Activated CD8-positive, alpha-beta T cell treated with anti-CD3 and anti-CD28 coated beads for 36 hours (primary cell): ENCODE measurements at regions not wholly inside any gene's neighbourhood (a gene's known extent, or its start where the extent isn't known, plus 50 kb on each side); places are given as distances from the start of the nearest gene placed in this dataset.
"Not testable (repeated sequence)": the region's sequence is repeated elsewhere in the genome, so short reads cannot be mapped to it uniquely, and the experiment has no call there.

Source experiments
- ATAC-seq: fragments of 200-7000 bp; cut with Tn5 transposase; one replicate; pipeline ENCODE4 v1.10.0; 2021; ENCODE audit warnings: mild to moderate bottlenecking, moderate library complexity
- CTCF ChIA-PET: fragments of 350-600 bp; sonication (Branson Sonifier 250); formaldehyde crosslinking; loops from one replicate; lab custom pipeline; 2021; ENCODE audit warnings: antibody characterized with exemption; lab: Charles Lee
- POLR2A ChIA-PET: fragments of 350-600 bp; sonication (Branson Sonifier 250); formaldehyde crosslinking; loops from one replicate; lab custom pipeline; 2021; ENCODE audit warnings: antibody characterized with exemption; lab: Charles Lee
- DNase-seq: peaks from one replicate; pipeline ENCODE4 v3.0.0-alpha.2; 2020
- H3K27ac Mint-ChIP-seq: one replicate; pipeline ENCODE4 v1.8.0; 2021; ENCODE audit warnings: mild to moderate bottlenecking, mixed read lengths
- H3K27me3 Mint-ChIP-seq: one replicate; pipeline ENCODE4 v1.8.0; 2021; ENCODE audit warnings: mixed read lengths
- H3K36me3 Mint-ChIP-seq: one replicate; pipeline ENCODE4 v1.8.0; 2021; ENCODE audit warnings: low read depth, mixed read lengths
- H3K4me1 Mint-ChIP-seq: one replicate; pipeline ENCODE4 v1.8.0; 2021; ENCODE audit warnings: low read depth, mixed read lengths
- H3K4me3 Mint-ChIP-seq: one replicate; pipeline ENCODE4 v1.8.0; 2021; ENCODE audit warnings: mild to moderate bottlenecking, moderate library complexity, mixed read lengths
- H3K9me3 Mint-ChIP-seq: one replicate; pipeline ENCODE4 v1.8.0; 2021; ENCODE audit warnings: mixed read lengths
- intact Hi-C: fragments of 100-400 bp; cut with micrococcal nuclease; formaldehyde crosslinking; loops from one replicate; pipeline ENCODE4 v1.10.0; 2022
- TF ChIP-seq, protein P1 (sequence below): fragments of 200-600 bp; IDR thresholded peaks from one replicate; pipeline ENCODE4 v1.8.0; 2022; ENCODE audit warnings: antibody characterized with exemption, mild to moderate bottlenecking

GRCh38 chr11:114802878-114803277 lies 124.6 kb downstream of the NXPE2 start:
- Mint-ChIP-seq H3K9me3 (no peaks in the 10 kb centered on the region), H3K27ac (no peak overlapping the region), H3K4me3 (no peak overlapping the region), H3K4me1 (no peaks in the 10 kb centered on the region), H3K27me3 (peaks cover 5% of the 10 kb centered on the region), H3K36me3 (no peaks in the 10 kb centered on the region)
- TF ChIP-seq, protein P1, sequence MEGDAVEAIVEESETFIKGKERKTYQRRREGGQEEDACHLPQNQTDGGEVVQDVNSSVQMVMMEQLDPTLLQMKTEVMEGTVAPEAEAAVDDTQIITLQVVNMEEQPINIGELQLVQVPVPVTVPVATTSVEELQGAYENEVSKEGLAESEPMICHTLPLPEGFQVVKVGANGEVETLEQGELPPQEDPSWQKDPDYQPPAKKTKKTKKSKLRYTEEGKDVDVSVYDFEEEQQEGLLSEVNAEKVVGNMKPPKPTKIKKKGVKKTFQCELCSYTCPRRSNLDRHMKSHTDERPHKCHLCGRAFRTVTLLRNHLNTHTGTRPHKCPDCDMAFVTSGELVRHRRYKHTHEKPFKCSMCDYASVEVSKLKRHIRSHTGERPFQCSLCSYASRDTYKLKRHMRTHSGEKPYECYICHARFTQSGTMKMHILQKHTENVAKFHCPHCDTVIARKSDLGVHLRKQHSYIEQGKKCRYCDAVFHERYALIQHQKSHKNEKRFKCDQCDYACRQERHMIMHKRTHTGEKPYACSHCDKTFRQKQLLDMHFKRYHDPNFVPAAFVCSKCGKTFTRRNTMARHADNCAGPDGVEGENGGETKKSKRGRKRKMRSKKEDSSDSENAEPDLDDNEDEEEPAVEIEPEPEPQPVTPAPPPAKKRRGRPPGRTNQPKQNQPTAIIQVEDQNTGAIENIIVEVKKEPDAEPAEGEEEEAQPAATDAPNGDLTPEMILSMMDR: no peak
- CTCF ChIA-PET: no interaction called here
- POLR2A ChIA-PET: no interaction called here
- intact Hi-C loops: no loop called here
- no peak for ATAC-seq
- DNase-seq: no peak

GRCh38 chr11:114805431-114805830 lies 127.1 kb downstream of the NXPE2 start:
- intact Hi-C loops, H3K36me3 Mint-ChIP-seq, H3K27ac Mint-ChIP-seq, POLR2A ChIA-PET, H3K4me1 Mint-ChIP-seq, H3K9me3 Mint-ChIP-seq, CTCF ChIA-PET, ATAC-seq, H3K4me3 Mint-ChIP-seq, H3K27me3 Mint-ChIP-seq, DNase-seq: not testable (repeated sequence)

- H3K4me1 Mint-ChIP-seq: no peaks in the 10 kb centered on the region
- intact Hi-C loops: no loop called here
- DNase-seq (no peak), ATAC-seq (no peak)
- H3K36me3 Mint-ChIP-seq: no peaks in the 10 kb centered on the region
- H3K27ac Mint-ChIP-seq: no peak overlapping the region
- H3K27me3 Mint-ChIP-seq: peaks cover 1% of the 10 kb centered on the region
- TF ChIP-seq, protein P1: no peak
- no peaks in the 10 kb centered on the region for H3K9me3 Mint-ChIP-seq
- no peak overlapping the region for H3K4me3 Mint-ChIP-seq
- ChIA-PET POLR2A (no interaction called here), CTCF (interaction anchor here (0.8 kb wide), 1 partner anchor 23 kb away, joined by 3 read pairs; no protein-coding TSS in a partner anchor)
Measured at GRCh38 chr11:114811971-114812370, 133.6 kb downstream of the NXPE2 start.

- H3K36me3 Mint-ChIP-seq: no peaks in the 10 kb centered on the region
Measured at GRCh38 chr11:114812733-114813132, 134.4 kb downstream of the NXPE2 start.

DNA sequence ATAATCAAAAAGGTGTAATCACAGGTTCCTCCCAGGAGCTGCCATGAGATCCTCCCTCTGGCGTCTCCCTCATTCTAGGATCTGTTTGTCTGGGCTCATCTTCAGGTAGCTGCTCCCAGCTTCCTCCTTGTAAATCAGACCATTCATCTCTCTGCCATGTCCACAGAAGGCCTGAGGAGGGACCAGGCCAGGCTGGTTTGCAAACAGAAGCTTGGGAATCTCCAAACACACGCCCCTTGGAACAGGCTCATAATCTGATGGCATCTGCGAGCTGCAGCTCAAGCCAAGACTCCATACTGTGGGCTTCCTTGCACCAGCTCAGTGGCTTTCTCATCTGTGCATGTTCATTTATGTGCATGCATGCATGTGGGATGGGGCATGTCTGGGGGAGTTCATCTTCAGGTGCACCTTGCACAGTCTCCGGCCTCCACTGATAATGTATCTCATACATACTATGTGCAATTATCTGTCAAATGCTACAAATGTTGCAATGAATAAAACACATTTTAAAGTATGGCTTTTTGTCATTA lies 134.9 kb downstream of the NXPE2 start:
- no peaks in the 10 kb centered on the region for H3K36me3 Mint-ChIP-seq
- no peaks in the 10 kb centered on the region for H3K4me1 Mint-ChIP-seq
- ATAC-seq (no peak), DNase-seq (no peak)
- no peaks in the 10 kb centered on the region for H3K9me3 Mint-ChIP-seq
- H3K27me3 Mint-ChIP-seq: peaks cover 1% of the 10 kb centered on the region
- CTCF ChIA-PET: no interaction called here
- H3K27ac Mint-ChIP-seq: no peak overlapping the region
- TF ChIP-seq, protein P1: no peak
- POLR2A ChIA-PET: no interaction called here
- no peak overlapping the region for H3K4me3 Mint-ChIP-seq
- intact Hi-C loops: no loop called here

More at GRCh38 chr11:114812733-114813132, 134.4 kb downstream of the NXPE2 start:
- DNase-seq: no peak
- no peak overlapping the region for H3K27ac Mint-ChIP-seq
- ChIA-PET CTCF (no interaction called here), POLR2A (no interaction called here)
- no peak overlapping the region for H3K4me3 Mint-ChIP-seq
- ATAC-seq: no peak
- TF ChIP-seq, protein P1: no peak
- intact Hi-C loops: no loop called here
- no peaks in the 10 kb centered on the region for H3K4me1 Mint-ChIP-seq
- no peaks in the 10 kb centered on the region for H3K9me3 Mint-ChIP-seq
- H3K27me3 Mint-ChIP-seq: peaks cover 1% of the 10 kb centered on the region
